PFSK-1 (cell line): ENCODE measurements at regions not wholly inside any gene's neighbourhood (a gene's known extent, or its start where the extent isn't known, plus 50 kb on each side); places are given as distances from the start of the nearest gene placed in this dataset.

Experiments used
- FOXP2 ChIP-seq: optimal IDR thresholded peaks from 2 replicates; pipeline ENCODE3; 2011; ENCODE audit warnings: borderline replicate concordance, control low read depth, inconsistent platforms; ENCODE audit not compliant: insufficient read depth; ENCODE audit errors: extremely low read length, extremely low read depth
- POLR2AphosphoS5 ChIP-seq: IDR thresholded peaks from 2 replicates; pipeline ENCODE4 v1.6.1; 2012; ENCODE audit warnings: low read depth, mild to moderate bottlenecking, control low read depth, low read length, moderate library complexity
- REST ChIP-seq, 2 experiments: IDR thresholded peaks; 2 replicates each; pipeline versions ENCODE4 v1.6.1 to v1.8.0; 2011 to 2012; ENCODE audit warnings: low read depth in 2 of 2, low read length in 2 of 2, control low read depth in 1 of 2, inconsistent platforms in 1 of 2, mild to moderate bottlenecking in 1 of 2, moderate library complexity in 1 of 2; ENCODE audit not compliant: insufficient read depth in 1 of 2
- SIN3A ChIP-seq: IDR thresholded peaks from 2 replicates; pipeline ENCODE4 v1.6.1; 2012; ENCODE audit warnings: mild to moderate bottlenecking, low read length, moderate library complexity, borderline replicate concordance; ENCODE audit not compliant: insufficient read depth
- TAF1 ChIP-seq: IDR thresholded peaks from 2 replicates; pipeline ENCODE4 v1.6.1; 2012; ENCODE audit warnings: low read length, control low read depth, borderline replicate concordance; ENCODE audit not compliant: insufficient read depth

GRCh38 chr6:141701732-141702131 lies 431.0 kb upstream of the GJE1 start:
- no peak for TF ChIP-seq TAF1
- no peak for TF ChIP-seq SIN3A
- no peak for TF ChIP-seq POLR2AphosphoS5
- TF ChIP-seq FOXP2 = no peak
- TF ChIP-seq REST (IDR thresholded peaks at IDR 0.05; ENCODE audit: insufficient read depth in 1 of 2, low read depth in 2 of 2, low read length in 2 of 2) = no peak

- TF ChIP-seq SIN3A (no peak), TAF1 (no peak), REST (IDR thresholded peaks at IDR 0.05; ENCODE audit: insufficient read depth in 1 of 2, low read depth in 2 of 2, low read length in 2 of 2) (no peak), FOXP2 (no peak)
These were observed 431.9 kb upstream of the GJE1 start for GRCh38 chr6:141700819-141701218.

GRCh38 chr6:141688916-141689315 lies 443.8 kb upstream of the GJE1 start:
- TF ChIP-seq FOXP2 (no peak), REST (IDR thresholded peaks at IDR 0.05; ENCODE audit: insufficient read depth in 1 of 2, low read depth in 2 of 2, low read length in 2 of 2) (no peak), SIN3A (no peak), POLR2AphosphoS5 (no peak), TAF1 (no peak)

GRCh38 chr6:141685416-141685815 lies 447.3 kb upstream of the GJE1 start:
- TF ChIP-seq FOXP2 (no peak), SIN3A (no peak), TAF1 (no peak), REST (IDR thresholded peaks at IDR 0.05; ENCODE audit: insufficient read depth in 1 of 2, low read depth in 2 of 2, low read length in 2 of 2) (no peak)

- TF ChIP-seq SIN3A = no peak
- no peak for TF ChIP-seq REST (IDR thresholded peaks at IDR 0.05; ENCODE audit: insufficient read depth in 1 of 2, low read depth in 2 of 2, low read length in 2 of 2)
- no peak for TF ChIP-seq TAF1
- no peak for TF ChIP-seq FOXP2
- TF ChIP-seq POLR2AphosphoS5 = no peak
These were observed 450.3 kb upstream of the GJE1 start for GRCh38 chr6:141682391-141682790.
